ENCODE measurements at regions not wholly inside any gene's neighbourhood (a gene's known extent, or its start where the extent isn't known, plus 50 kb on each side); places are given as distances from the start of the nearest gene placed in this dataset.

DNA sequence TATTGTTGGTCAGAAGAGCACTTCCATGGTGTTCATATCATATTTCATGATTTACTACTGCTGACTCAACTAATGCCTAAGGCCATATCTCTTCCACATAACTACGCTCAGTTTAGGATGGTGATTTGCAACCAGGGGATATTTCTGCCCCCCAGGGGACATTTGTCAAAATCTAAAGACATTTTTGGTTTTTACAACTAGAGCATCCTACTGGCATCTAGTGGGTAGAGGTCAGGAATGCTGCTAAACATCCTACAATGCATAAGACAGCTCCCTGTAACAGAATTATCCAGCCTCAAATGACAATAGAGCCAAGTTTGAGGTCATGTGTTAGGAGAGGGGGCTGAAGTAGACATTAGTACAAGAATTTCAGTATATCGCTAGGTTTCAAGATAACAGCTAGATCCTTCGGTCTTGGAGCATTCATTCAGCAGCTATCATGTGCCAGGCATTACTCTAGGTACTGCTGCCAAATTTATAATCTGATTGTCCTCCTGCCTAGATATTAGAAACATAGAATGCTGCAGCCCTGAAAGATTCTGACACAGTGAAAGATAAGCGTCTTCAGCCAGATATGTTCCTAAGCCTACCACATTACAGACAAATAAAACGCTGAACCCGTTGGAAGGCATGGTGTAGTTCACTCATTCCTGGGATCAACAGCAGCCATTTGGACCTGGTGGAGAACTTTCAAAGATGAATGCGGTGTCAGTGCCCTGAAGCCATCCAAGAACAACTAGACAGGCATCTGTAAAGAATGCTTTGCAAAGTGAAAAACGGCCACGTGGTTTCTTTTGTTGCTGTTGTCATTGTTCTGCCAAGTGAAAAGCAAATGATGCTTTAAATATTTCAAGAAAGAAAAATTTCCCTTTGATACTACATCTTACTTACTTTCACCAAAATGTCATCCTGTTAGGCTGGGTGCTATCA, 55.5 kb upstream of the FST start:
- no peak for TF ChIP-seq EZH2 (IDR thresholded peaks at IDR 0.05; ENCODE audit: borderline replicate concordance, insufficient read depth, low read depth, low read length, poor library complexity, severe bottlenecking)
- TF ChIP-seq, protein P1, sequence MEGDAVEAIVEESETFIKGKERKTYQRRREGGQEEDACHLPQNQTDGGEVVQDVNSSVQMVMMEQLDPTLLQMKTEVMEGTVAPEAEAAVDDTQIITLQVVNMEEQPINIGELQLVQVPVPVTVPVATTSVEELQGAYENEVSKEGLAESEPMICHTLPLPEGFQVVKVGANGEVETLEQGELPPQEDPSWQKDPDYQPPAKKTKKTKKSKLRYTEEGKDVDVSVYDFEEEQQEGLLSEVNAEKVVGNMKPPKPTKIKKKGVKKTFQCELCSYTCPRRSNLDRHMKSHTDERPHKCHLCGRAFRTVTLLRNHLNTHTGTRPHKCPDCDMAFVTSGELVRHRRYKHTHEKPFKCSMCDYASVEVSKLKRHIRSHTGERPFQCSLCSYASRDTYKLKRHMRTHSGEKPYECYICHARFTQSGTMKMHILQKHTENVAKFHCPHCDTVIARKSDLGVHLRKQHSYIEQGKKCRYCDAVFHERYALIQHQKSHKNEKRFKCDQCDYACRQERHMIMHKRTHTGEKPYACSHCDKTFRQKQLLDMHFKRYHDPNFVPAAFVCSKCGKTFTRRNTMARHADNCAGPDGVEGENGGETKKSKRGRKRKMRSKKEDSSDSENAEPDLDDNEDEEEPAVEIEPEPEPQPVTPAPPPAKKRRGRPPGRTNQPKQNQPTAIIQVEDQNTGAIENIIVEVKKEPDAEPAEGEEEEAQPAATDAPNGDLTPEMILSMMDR (IDR thresholded peaks at IDR 0.05): no peak

All from B cell (primary cell).